ENCODE measurements at regions not wholly inside any gene's neighbourhood (a gene's known extent, or its start where the extent isn't known, plus 50 kb on each side); places are given as distances from the start of the nearest gene placed in this dataset.

- no peak overlapping the region for H3K4me3 ChIP-seq (ENCODE audit: low read length, poor library complexity, severe bottlenecking)
- H3K79me2 ChIP-seq (ENCODE audit: insufficient read depth, low read length): no peaks in the 10 kb centered on the region
- no peak overlapping the region for H2AFZ ChIP-seq (ENCODE audit: low read length)
- no peaks in the 10 kb centered on the region for H3K27me3 ChIP-seq (ENCODE audit: insufficient read depth, low read length, poor library complexity, severe bottlenecking)
- no peak overlapping the region for H3K9ac ChIP-seq (ENCODE audit: low read depth, low read length, poor library complexity, severe bottlenecking)
- no peak overlapping the region for H3K4me2 ChIP-seq (ENCODE audit: low read depth, low read length, poor library complexity, severe bottlenecking)
- TF ChIP-seq, protein P1, sequence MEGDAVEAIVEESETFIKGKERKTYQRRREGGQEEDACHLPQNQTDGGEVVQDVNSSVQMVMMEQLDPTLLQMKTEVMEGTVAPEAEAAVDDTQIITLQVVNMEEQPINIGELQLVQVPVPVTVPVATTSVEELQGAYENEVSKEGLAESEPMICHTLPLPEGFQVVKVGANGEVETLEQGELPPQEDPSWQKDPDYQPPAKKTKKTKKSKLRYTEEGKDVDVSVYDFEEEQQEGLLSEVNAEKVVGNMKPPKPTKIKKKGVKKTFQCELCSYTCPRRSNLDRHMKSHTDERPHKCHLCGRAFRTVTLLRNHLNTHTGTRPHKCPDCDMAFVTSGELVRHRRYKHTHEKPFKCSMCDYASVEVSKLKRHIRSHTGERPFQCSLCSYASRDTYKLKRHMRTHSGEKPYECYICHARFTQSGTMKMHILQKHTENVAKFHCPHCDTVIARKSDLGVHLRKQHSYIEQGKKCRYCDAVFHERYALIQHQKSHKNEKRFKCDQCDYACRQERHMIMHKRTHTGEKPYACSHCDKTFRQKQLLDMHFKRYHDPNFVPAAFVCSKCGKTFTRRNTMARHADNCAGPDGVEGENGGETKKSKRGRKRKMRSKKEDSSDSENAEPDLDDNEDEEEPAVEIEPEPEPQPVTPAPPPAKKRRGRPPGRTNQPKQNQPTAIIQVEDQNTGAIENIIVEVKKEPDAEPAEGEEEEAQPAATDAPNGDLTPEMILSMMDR (conservative IDR thresholded peaks at IDR 0.05; ENCODE audit: low read length): no peak
- TF ChIP-seq EZH2phosphoT487 (IDR thresholded peaks at IDR 0.05; ENCODE audit: borderline replicate concordance): no peak
- no peaks in the 10 kb centered on the region for H3F3A ChIP-seq (ENCODE audit: low read depth)
- H3K4me1 ChIP-seq (ENCODE audit: insufficient read depth, low read length, poor library complexity, severe bottlenecking): no peaks in the 10 kb centered on the region
- no peaks in the 10 kb centered on the region for H4K20me1 ChIP-seq (ENCODE audit: insufficient read depth, low read length, poor library complexity, severe bottlenecking)
- no peaks in the 10 kb centered on the region for H3K36me3 ChIP-seq (ENCODE audit: insufficient read depth, low read length)
- peaks cover 4% of the 10 kb centered on the region; the same call in 1 of the 2 replicates for H3K9me3 ChIP-seq (ENCODE audit: insufficient read depth, low read depth, low read length)
- no peaks in the 10 kb centered on the region for H3K9me2 ChIP-seq (replicated peaks; ENCODE audit: low read depth, low read length)
Measured at GRCh38 chr6:164178679-164179332, 764.3 kb downstream of the QKI start.

GRCh38 chr6:164169355-164169754, 754.8 kb downstream of the QKI start:
- no peak overlapping the region for H3K9ac ChIP-seq (ENCODE audit: low read depth, low read length, poor library complexity, severe bottlenecking)
- no peaks in the 10 kb centered on the region for H3K79me2 ChIP-seq (ENCODE audit: insufficient read depth, low read length)
- no peak overlapping the region for H3K4me2 ChIP-seq (ENCODE audit: low read depth, low read length, poor library complexity, severe bottlenecking)
- no peaks in the 10 kb centered on the region for H3K9me2 ChIP-seq (replicated peaks; ENCODE audit: low read depth, low read length)
- H3K4me1 ChIP-seq (ENCODE audit: insufficient read depth, low read length, poor library complexity, severe bottlenecking): no peaks in the 10 kb centered on the region
- H3K27me3 ChIP-seq (ENCODE audit: insufficient read depth, low read length, poor library complexity, severe bottlenecking): no peaks in the 10 kb centered on the region
- no peak overlapping the region for H2AFZ ChIP-seq (ENCODE audit: low read length)
- H3K9me3 ChIP-seq (ENCODE audit: insufficient read depth, low read depth, low read length): 0 out of 2 replicates have a peak, but pooled peaks cover 3% of the 10 kb centered on the region
- TF ChIP-seq, protein P1 (conservative IDR thresholded peaks at IDR 0.05; ENCODE audit: low read length): no peak
- TF ChIP-seq EZH2phosphoT487 (IDR thresholded peaks at IDR 0.05; ENCODE audit: borderline replicate concordance): no peak
- no peaks in the 10 kb centered on the region for H3K36me3 ChIP-seq (ENCODE audit: insufficient read depth, low read length)
- no peaks in the 10 kb centered on the region for H4K20me1 ChIP-seq (ENCODE audit: insufficient read depth, low read length, poor library complexity, severe bottlenecking)
- H3K4me3 ChIP-seq (ENCODE audit: low read length, poor library complexity, severe bottlenecking): no peak overlapping the region
- no peaks in the 10 kb centered on the region for H3F3A ChIP-seq (ENCODE audit: low read depth)

GRCh38 chr6:164168595-164168994, 754.1 kb downstream of the QKI start:
- Histone ChIP-seq H3K4me3 (ENCODE audit: low read length, poor library complexity, severe bottlenecking) (no peak overlapping the region), H3K27me3 (ENCODE audit: insufficient read depth, low read length, poor library complexity, severe bottlenecking) (no peaks in the 10 kb centered on the region), H3K4me2 (ENCODE audit: low read depth, low read length, poor library complexity, severe bottlenecking) (no peak overlapping the region), H3F3A (ENCODE audit: low read depth) (no peaks in the 10 kb centered on the region), H3K9me3 (ENCODE audit: insufficient read depth, low read depth, low read length) (0 out of 2 replicates have a peak, but pooled peaks cover 3% of the 10 kb centered on the region), H3K9me2 (replicated peaks; ENCODE audit: low read depth, low read length) (no peaks in the 10 kb centered on the region), H3K9ac (ENCODE audit: low read depth, low read length, poor library complexity, severe bottlenecking) (no peak overlapping the region), H2AFZ (ENCODE audit: low read length) (no peak overlapping the region), H4K20me1 (ENCODE audit: insufficient read depth, low read length, poor library complexity, severe bottlenecking) (no peaks in the 10 kb centered on the region), H3K36me3 (ENCODE audit: insufficient read depth, low read length) (no peaks in the 10 kb centered on the region), H3K79me2 (ENCODE audit: insufficient read depth, low read length) (no peaks in the 10 kb centered on the region), H3K4me1 (ENCODE audit: insufficient read depth, low read length, poor library complexity, severe bottlenecking) (no peaks in the 10 kb centered on the region)
- no peak for TF ChIP-seq EZH2phosphoT487 (IDR thresholded peaks at IDR 0.05; ENCODE audit: borderline replicate concordance)
- TF ChIP-seq, protein P1 (conservative IDR thresholded peaks at IDR 0.05; ENCODE audit: low read length): no peak
